GM21529 (cell line): ENCODE measurements at regions not wholly inside any gene's neighbourhood (a gene's known extent, or its start where the extent isn't known, plus 50 kb on each side); places are given as distances from the start of the nearest gene placed in this dataset.

Experiments
- ATAC-seq: cut with Tn5 transposase; IDR thresholded peaks from one replicate; pipeline ENCODE4 v1.9.1; 2021; ENCODE audit not compliant: unreplicated experiment

DNA sequence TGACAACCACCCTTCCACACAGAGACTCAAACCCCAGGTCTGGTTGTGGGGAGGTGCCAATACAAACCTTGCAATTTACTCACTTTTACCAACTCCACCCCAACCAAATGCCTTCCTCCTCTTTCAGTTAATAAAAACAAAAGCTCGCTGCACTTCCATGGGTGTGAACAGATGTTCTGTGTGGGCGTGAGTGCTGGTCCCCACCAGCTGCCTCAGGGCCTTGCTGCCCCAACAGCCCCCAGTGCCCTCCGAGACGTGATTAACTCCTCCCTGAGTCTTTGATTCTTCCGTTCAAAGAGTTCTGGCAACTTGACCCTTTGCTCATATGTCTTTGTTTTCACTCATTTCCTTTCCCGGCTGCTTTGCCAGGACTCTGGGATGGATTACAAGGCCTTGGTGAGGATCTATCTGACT is 258.9 kb upstream of the CXCR4 start:
- no peak for ATAC-seq

GRCh38 chr2:136376211-136376610 is 258.3 kb upstream of the CXCR4 start:
- ATAC-seq: no peak

- peak; percentile 56 for ATAC-seq
Observed at GRCh38 chr2:136375017-136375901, 257.3 kb upstream of the CXCR4 start.

DNA sequence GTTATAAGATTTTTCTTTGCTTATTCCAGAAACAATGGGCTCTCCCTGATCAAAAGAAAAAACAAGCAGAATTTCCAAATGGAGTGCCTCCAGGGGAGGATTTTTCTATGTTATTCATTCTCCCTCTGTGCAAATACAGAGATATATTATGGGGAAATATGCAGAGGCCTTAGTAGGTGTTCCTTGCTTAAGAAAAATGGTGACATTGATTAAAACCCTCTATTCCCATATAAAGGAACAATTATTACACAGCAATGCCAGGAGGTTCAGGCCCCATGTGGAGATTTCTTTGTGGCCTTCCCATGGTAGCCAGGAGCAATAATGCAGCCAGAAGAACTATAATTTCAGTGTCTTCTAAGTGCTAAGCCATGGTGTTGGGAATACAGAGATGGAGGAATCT is 255.9 kb upstream of the CXCR4 start:
- no peak for ATAC-seq

DNA sequence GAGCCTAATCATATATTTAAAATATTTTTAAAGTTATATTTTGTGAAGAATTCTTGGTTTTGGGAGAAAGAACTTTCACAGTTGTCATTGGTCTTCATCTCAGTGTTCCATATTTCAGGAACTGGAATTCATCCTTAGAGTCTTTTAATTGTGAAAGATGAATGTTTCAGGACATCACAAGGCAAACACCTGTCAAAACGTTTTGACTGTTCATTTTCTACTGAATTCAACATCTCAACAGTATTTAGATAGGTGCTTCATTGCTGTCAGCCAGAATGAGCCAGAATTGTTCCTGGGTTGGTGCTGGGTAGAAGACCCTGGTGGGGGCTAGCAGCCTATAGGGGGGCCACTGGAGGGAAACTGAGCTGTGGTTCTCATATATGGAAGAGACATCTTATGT is 255.1 kb upstream of the CXCR4 start:
- no peak for ATAC-seq

GRCh38 chr2:136363900-136364299 is 246.0 kb upstream of the CXCR4 start:
- no peak for ATAC-seq

- ATAC-seq: no peak
Observed at GRCh38 chr2:136363470-136363869, 245.5 kb upstream of the CXCR4 start.

DNA sequence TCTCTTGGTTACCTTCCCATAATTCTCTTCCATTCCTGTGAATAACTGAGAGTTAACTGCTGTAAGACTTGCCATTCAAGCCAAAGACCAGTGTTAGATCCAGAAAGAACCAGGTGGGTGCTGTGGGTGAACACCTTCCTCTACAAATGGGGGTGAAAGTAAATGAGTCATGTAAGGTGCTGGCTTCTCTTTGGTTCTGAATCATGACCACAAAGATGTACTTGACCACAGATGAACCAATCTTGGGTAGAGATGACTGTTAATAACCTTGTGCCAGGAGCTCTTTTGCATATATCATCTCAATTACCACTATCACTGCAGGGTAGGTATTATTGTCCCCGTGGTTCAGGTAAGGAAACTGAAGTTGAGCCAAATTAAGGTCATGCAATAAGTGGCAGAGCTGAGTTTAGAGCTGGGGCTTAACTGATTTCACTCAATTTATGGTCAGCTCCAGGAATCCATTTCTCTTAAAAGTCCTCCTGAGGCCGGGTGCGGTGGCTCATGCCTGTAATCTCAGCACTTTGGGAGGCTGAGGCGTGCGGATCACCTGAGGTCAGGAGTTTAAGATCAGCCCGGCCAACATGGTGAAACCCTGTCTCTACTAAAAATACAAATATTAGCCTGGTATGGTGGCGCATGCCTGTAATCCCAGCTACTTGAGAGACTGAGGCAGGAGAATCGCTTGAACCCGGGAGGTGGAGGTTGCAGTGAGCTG is 244.9 kb upstream of the CXCR4 start:
- ATAC-seq: peak; percentile 96

GRCh38 chr2:136361521-136361920 is 243.6 kb upstream of the CXCR4 start:
- no peak for ATAC-seq

- no peak for ATAC-seq
Observed at GRCh38 chr2:136360790-136361189, 242.8 kb upstream of the CXCR4 start.

DNA sequence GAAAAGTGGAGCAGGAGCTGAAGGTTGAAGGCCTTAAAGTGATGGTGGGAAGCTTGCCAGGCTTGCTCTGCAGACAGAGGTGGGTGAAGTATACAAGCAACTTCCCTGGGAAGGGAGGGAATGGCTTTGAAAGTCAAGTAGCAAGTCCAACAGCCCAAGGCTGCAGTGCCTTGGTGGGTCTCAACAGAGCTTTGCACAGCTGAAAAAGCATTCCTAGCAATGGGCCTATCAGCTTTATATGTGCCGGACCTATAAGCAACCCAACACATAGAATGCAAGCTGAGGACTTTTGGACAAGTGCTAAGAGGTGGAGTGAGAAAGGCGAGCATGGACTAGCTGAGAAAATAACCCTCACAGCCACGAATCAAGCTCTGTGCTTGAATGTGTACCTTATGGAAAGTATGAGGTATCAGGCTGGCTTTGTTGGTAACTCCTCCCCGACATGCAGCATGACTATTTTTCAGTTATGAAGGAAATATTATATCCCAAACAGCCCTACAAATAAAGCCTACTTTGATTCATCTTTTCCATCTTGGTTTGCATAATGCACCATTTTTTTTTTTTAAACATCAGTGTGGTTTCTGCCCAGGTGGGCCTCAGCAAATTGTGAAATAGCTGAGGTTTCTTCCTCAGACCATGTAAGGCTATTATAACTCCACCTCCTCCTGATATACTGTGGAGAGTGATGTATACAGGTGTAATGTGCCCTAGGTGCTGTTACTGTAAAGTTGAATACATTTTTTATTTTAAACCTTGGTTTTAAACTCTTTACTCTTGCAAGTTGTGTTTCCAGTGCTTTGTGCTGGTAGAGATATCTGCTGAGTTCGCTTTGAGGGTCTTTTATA is 241.4 kb upstream of the CXCR4 start:
- no peak for ATAC-seq

GRCh38 chr2:136358576-136358975 is 240.6 kb upstream of the CXCR4 start:
- no peak for ATAC-seq

GRCh38 chr2:136357007-136357380 is 239.0 kb upstream of the CXCR4 start:
- ATAC-seq: no peak

GRCh38 chr2:136356125-136357006 is 238.4 kb upstream of the CXCR4 start:
- no peak for ATAC-seq

DNA sequence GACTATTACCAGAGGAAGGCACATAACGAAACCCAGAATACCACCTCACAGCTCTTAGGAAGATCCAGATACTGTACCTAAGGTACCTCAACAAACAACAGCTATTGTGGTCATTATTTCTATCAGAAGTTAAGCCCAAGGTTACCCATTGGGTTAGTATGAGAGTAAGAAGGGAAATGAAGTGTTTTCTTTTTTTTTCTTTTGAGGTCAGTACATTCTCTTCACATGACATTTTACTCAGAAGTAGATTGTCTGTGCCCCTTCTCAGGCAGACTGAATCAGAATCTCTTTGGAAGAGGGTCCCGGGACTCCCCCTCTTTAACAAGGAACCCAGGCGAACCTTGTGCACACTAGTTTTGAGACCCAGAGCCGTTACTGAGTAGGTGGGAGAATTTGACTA is 233.7 kb upstream of the CXCR4 start:
- no peak for ATAC-seq

DNA sequence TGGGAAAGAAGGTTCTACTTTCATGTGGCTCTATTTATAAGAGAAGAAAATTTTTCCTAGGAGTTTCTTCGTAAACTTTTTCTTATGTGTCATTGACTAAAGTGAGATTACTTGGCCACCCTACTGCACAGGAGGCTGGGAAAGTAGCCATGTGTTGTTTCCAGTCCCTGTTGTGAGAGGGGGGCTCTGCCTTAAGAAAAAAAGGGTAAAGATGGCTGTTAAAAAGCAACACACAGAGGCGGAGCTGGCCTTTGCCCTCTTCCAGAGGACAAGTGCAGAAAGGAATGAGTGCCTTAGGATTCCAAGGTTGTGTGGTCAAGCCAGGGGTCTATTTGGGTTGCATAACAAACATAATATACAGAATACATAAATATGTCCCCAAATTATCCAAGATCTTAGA is 230.0 kb upstream of the CXCR4 start:
- ATAC-seq: no peak

DNA sequence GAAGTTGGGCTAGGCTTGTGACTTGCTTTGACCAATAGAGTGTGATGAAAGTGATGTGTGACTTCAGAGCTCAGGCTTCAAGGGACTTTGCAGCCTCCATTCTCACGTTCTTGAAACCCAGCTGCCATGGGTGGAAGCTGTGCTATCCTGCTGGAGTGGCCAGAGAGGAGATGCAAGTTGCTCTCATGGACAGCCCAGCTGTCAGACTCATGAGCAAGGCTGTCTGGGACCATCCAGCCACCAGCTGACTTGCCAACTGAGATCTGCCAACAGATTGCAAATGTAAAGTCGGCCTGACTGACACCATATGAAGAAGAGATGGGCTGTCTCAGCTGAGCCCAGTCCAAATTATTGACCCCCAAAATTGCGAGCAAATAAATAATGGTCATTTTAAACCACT is 226.4 kb upstream of the CXCR4 start:
- no peak for ATAC-seq

DNA sequence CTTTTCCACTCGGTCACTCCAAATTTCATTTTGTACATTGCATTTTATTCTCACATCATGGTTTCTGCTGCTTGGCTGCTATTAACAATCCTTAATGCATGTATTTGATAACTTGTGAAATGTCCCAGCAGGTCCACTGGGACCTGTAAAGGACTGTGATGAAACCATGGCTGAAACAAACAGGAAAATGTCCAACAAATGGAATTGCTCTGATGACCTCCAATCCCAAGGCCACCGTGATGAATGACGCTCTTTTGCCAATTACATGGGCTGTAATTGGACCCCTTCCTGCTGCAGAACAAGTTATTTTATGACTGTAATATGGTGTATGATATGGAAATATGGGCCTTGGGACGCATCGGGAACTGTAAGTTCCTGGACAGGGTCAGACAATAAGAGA is 224.2 kb upstream of the CXCR4 start:
- no peak for ATAC-seq

DNA sequence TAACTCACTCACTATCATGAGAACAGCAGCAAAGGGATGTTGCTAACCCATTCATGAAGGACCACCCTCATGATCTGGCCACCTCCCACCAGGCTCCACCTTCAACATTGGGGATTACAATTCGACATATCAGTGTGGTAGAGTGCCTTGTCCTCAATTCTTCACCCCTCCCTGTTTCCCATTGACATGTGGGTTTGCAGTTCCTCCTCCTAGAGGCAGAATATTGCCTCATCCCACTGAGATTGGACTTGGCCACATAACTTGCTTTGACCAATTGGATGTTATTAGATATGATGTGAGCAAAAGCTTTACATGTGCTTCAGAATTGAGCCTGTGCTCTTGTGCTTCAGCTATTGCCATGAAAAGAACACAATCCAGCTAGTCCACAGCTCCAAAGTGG is 217.0 kb upstream of the CXCR4 start:
- no peak for ATAC-seq

- no peak for ATAC-seq
Observed at GRCh38 chr2:136332436-136333095, 214.6 kb upstream of the CXCR4 start.
